ENCODE measurements at regions not wholly inside any gene's neighbourhood (a gene's known extent, or its start where the extent isn't known, plus 50 kb on each side); places are given as distances from the start of the nearest gene placed in this dataset.

DNA sequence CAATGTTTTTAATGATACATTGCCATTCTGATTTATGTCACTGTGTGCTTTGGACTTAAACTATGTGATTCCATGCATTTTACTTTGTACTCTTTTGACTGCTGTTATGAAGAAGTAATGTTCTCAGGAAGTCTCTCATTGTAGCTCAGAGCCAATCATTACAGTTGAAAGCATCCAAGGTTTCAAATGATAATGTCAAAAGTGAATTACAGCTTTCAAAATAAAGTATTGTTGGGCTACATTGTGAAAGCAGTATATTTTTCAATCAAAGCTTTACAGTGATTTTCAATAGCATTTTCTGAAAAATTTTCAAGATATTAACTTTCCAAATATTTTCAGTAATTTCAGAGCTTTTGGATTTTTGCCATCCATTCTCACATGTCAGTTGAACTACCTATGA is 243.6 kb downstream of the ZIC4 start:
- TF ChIP-seq, protein P1, sequence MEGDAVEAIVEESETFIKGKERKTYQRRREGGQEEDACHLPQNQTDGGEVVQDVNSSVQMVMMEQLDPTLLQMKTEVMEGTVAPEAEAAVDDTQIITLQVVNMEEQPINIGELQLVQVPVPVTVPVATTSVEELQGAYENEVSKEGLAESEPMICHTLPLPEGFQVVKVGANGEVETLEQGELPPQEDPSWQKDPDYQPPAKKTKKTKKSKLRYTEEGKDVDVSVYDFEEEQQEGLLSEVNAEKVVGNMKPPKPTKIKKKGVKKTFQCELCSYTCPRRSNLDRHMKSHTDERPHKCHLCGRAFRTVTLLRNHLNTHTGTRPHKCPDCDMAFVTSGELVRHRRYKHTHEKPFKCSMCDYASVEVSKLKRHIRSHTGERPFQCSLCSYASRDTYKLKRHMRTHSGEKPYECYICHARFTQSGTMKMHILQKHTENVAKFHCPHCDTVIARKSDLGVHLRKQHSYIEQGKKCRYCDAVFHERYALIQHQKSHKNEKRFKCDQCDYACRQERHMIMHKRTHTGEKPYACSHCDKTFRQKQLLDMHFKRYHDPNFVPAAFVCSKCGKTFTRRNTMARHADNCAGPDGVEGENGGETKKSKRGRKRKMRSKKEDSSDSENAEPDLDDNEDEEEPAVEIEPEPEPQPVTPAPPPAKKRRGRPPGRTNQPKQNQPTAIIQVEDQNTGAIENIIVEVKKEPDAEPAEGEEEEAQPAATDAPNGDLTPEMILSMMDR (conservative IDR thresholded peaks at IDR 0.05; ENCODE audit: low read depth, low read length) = no peak
- no peak for TF ChIP-seq EZH2 (IDR thresholded peaks at IDR 0.05; ENCODE audit: low read length, unreplicated experiment)
- TF ChIP-seq EZH2phosphoT487 (IDR thresholded peaks at IDR 0.05; ENCODE audit: borderline replicate concordance, low read length) = no peak
